ENCODE measurements at regions not wholly inside any gene's neighbourhood (a gene's known extent, or its start where the extent isn't known, plus 50 kb on each side); places are given as distances from the start of the nearest gene placed in this dataset.

GRCh38 chr22:47384977-47385376 lies 622.5 kb downstream of the TBC1D22A start:
- no peak for TF ChIP-seq CTCF (IDR thresholded peaks at IDR 0.05)
- no peak for TF ChIP-seq POLR2A (IDR thresholded peaks at IDR 0.05)
- no peak for TF ChIP-seq EP300 (IDR thresholded peaks at IDR 0.05)

All from tibial nerve (tissue), 4 donors.